Heart right ventricle (tissue), 16 donors: ENCODE measurements at regions not wholly inside any gene's neighbourhood (a gene's known extent, or its start where the extent isn't known, plus 50 kb on each side); places are given as distances from the start of the nearest gene placed in this dataset.
"Not testable (repeated sequence)": the region's sequence is repeated elsewhere in the genome, so short reads cannot be mapped to it uniquely, and the experiment has no call there.

Experiments
- ATAC-seq, 8 donors: fragments of 200-7000 bp; cut with Tn5 transposase; one replicate each; pipeline ENCODE4 v1.9.1; 2020; ENCODE audit warnings: mild to moderate bottlenecking in 8 of 8, moderate library complexity in 8 of 8, moderate number of reproducible peaks in 1 of 8
- DNase-seq, 2 donors: peaks; one replicate each; pipeline ENCODE4 v3.0.0-alpha.2; 2020
- H3K27ac ChIP-seq, 10 donors: fragments of 200-600 bp; sonication (generic) in 2 of 10; one replicate each; pipeline versions ENCODE4 v1.5.0 to v1.8.0; 2020 to 2022; ENCODE audit warnings: mild to moderate bottlenecking in 3 of 10
- H3K27me3 ChIP-seq, 7 donors: fragments of 200-600 bp; one replicate each; pipeline ENCODE4 v1.8.0; 2021 to 2022; ENCODE audit warnings: mild to moderate bottlenecking in 2 of 7
- H3K36me3 ChIP-seq, 9 donors: fragments of 200-600 bp; sonication (generic) in 1 of 9; one replicate each; pipeline versions ENCODE4 v1.5.0 to v1.8.0; 2020 to 2022; ENCODE audit warnings: mild to moderate bottlenecking in 2 of 9
- H3K4me1 ChIP-seq, 9 donors: fragments of 200-600 bp; sonication (generic) in 1 of 9; one replicate each; pipeline versions ENCODE4 v1.5.0 to v1.8.0; 2020 to 2022; ENCODE audit warnings: mild to moderate bottlenecking in 4 of 9
- H3K4me3 ChIP-seq, 10 donors: fragments of 200-600 bp; sonication (generic) in 2 of 10; one replicate each; pipeline versions ENCODE4 v1.5.0 to v1.8.0; 2020 to 2022; ENCODE audit warnings: mild to moderate bottlenecking in 7 of 10, moderate library complexity in 2 of 10
- H3K9me3 ChIP-seq, 11 donors: fragments of 200-600 bp in 10 of 11; sonication (generic) in 2 of 11; one replicate each; pipeline versions ENCODE4 v1.5.0 to v1.8.0; 2013 to 2022; ENCODE audit warnings: mild to moderate bottlenecking in 2 of 11, control low read depth in 1 of 11, moderate library complexity in 1 of 11
- WGBS, 2 donors: extraction: QIAGEN DNeasy Blood & Tissue Kit; methylation state at CpG; one replicate each; pipeline ENCODE4 v1.1.7; 2013; ENCODE audit warnings: inconsistent platforms in 1 of 2; 5-methylcytosine and 5-hydroxymethylcytosine counted together
- intact Hi-C, 10 donors: fragments of 100-400 bp; cut with DNase I; formaldehyde crosslinking; loops; one replicate each; pipeline versions ENCODE4 v1.11.1 to v1.14.2; 2022
- TF ChIP-seq, protein P1 (sequence below), 9 donors: fragments of 200-600 bp; sonication (generic) in 2 of 9; IDR thresholded peaks; one replicate each; pipeline versions ENCODE4 v1.5.0 to v1.8.0; 2021 to 2022; ENCODE audit warnings: antibody characterized with exemption in 9 of 9, mild to moderate bottlenecking in 5 of 9, moderate library complexity in 1 of 9
- donor health status: Arrhythmogenic right ventricular cardiomyopathy.
- donor health status: ischemic (EF 13 %, LVEDD 7.1; RV severe dilation, severe dysfunction).
- donor health status: healthy with polysubstance abuse.
- donor health status: DM: no; HTN: yes; CAD: no.
- donor health status: DM: no; HTN: no; CAD: no.
- donor health status: ischemic (EF 25% LVEDD 6.9; RV normal size, moderate dysfunction).
- donor health status: ischemic (EF 25% LVEDD 5.7; RV mildly dilated, moderate dysfunction).
- donor health status: healthy.
- donor health status: DM: yes; HTN: yes; CAD: no.
- donor health status: Ischemic cardiomyopathy.
- donor health status: ischemic (EF 35%, LVEDD 5.7; RV mildly dilated, moderate dysfunction).
- donor health status: nonischemic (EF 11% LVEDD 7.7; RV severe dilation, severe dysfunction).
- donor health status: DM: yes; HTN: yes; CAD: no.
- donor health status: PGD.
- donor health status: ischemic (EF 29% LVEDD 5.4; RV normal size, mild dysfunction).
- donor health status: nonischemic (EF 23%, LVEDD 6.1; RV moderate dilation, normal function).

DNA sequence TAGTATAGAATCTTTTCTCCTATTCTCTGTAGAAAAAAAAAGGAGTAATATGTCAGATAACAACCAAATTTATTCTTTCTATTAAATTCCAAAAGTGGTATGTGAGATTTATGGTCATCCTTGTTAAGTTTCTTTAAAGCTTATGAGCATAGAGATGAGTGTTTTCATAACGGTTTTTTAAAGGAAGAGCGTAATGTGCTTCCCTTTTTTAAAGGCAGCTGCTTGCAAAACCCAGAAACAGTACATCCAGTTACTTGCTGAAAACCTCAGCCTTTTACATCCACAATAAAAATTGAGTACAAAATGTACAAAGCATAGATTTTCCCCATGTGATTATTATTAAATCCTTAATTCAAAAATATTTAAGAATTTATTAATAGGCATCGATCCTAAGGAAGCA is 53.6 kb upstream of the CD163 start:
- TF ChIP-seq, protein P1, sequence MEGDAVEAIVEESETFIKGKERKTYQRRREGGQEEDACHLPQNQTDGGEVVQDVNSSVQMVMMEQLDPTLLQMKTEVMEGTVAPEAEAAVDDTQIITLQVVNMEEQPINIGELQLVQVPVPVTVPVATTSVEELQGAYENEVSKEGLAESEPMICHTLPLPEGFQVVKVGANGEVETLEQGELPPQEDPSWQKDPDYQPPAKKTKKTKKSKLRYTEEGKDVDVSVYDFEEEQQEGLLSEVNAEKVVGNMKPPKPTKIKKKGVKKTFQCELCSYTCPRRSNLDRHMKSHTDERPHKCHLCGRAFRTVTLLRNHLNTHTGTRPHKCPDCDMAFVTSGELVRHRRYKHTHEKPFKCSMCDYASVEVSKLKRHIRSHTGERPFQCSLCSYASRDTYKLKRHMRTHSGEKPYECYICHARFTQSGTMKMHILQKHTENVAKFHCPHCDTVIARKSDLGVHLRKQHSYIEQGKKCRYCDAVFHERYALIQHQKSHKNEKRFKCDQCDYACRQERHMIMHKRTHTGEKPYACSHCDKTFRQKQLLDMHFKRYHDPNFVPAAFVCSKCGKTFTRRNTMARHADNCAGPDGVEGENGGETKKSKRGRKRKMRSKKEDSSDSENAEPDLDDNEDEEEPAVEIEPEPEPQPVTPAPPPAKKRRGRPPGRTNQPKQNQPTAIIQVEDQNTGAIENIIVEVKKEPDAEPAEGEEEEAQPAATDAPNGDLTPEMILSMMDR (IDR thresholded peaks at IDR 0.05) = no peak
- peak in 1 of 8 donors; percentile 63 for ATAC-seq
- peak overlapping the region in 2 of 10 donors; percentile 14 to 71 for H3K27ac ChIP-seq
- intact Hi-C loops = no loop called here
- WGBS, 2 donors = 72 to 81% methylated on average over 3 of the region's 3 CpGs
- H3K4me1 ChIP-seq = peaks cover 0 to 19% (median 0%) of the 10 kb centered on the region in 9 donors
- H3K4me3 ChIP-seq = no peak overlapping the region
- H3K9me3 ChIP-seq = peaks cover 0 to 7% (median 0%) of the 10 kb centered on the region in 11 donors
- H3K27me3 ChIP-seq = no peaks in the 10 kb centered on the region
- H3K36me3 ChIP-seq = no peaks in the 10 kb centered on the region
- DNase-seq = no peak

- peak in 4 of 8 donors; percentile 60 to 88 (median 72) for ATAC-seq
- no peak for DNase-seq
- Histone ChIP-seq H3K4me1 (peaks cover 0 to 19% (median 0%) of the 10 kb centered on the region in 9 donors), H3K36me3 (no peaks in the 10 kb centered on the region), H3K9me3 (peaks cover 0 to 17% (median 0%) of the 10 kb centered on the region in 11 donors), H3K27ac (peak overlapping the region in 4 of 10 donors; percentile 10 to 71 (median 16)), H3K4me3 (no peak overlapping the region), H3K27me3 (no peaks in the 10 kb centered on the region)
- intact Hi-C loops = no loop called here
- WGBS, 2 donors = 22 to 27% methylated on average over 3 of the region's 3 CpGs
- TF ChIP-seq, protein P1 (IDR thresholded peaks at IDR 0.05) = no peak
These were observed 52.2 kb upstream of the CD163 start for GRCh38 chr12:7555752-7556151.

DNA sequence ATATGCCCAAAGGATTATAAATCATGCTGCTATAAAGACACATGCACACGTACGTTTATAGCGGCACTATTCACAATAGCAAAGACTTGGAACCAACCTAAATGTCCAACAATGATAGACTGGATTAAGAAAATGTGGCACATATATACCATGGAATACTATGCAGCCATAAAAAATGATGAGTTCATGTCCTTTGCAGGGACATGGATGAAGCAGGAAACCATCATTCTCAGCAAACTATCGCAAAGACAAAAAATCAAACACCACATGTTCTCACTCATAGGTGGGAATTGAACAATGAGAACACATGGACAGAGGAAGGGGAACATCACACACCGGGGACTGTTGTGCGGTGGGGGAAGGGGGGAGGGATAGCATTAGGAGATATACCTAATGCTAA is 51.3 kb upstream of the CD163 start:
- intact Hi-C loops, DNase-seq, H3K27me3 ChIP-seq, H3K36me3 ChIP-seq, ATAC-seq, H3K4me3 ChIP-seq: not testable (repeated sequence)
- WGBS, 2 donors = 91 to 94% methylated on average over 6 of the region's 6 CpGs
- Histone ChIP-seq H3K27ac (peak overlapping the region in 1 of 10 donors; percentile 71), H3K9me3 (peaks cover 0 to 26% (median 0%) of the 10 kb centered on the region in 11 donors), H3K4me1 (peaks cover 0 to 19% (median 0%) of the 10 kb centered on the region in 9 donors)
